Embryonic facial prominence (tissue), 1 donor: ENCODE measurements at regions not wholly inside any gene's neighbourhood (a gene's known extent, or its start where the extent isn't known, plus 50 kb on each side); places are given as distances from the start of the nearest gene placed in this dataset.

Experiments used
- DNase-seq: peaks from one replicate; pipeline ENCODE4 v3.0.0-alpha.2; 2016; ENCODE audit errors: extremely low spot score

DNA sequence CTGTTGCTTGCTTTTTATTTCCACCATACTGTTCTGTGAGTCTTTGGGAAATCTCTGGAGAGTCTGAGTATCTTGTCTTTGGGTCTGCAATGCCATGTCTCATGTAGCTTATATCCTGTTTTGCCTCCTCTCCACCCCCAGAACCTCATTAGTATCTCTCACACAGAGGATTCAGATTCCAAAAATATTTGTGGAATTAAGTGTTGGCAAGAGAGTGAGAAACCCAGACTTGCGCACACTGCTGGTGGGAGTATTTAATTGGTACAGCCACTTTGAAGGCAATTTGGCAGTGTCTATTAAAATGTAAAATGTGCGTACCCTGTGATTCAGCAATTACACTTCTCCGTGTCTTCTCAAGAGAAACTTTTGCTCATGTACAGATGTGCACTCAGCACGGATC lies 68.6 kb downstream of the ZNF621 start:
- DNase-seq, result no peak

DNA sequence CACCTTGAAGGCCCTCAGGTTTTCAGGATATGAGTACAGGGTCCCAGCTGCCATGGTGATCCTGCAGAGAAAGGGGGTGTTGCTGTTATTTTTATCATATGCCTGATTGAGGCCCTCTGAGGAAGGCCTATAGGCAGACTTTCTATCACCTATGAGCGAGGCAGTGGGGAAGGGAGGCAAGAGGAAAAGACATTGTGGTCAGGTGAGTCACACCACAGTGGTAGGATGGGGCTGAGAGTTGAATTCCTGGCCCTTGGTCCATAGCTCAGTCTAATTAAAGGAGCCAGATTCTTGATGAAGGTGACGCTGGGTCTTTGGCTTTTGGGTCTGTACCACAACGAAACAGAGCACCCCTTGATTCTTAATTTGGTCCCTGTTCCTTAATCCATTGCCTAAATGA lies 72.7 kb downstream of the ZNF621 start:
- DNase-seq, result no peak

DNA sequence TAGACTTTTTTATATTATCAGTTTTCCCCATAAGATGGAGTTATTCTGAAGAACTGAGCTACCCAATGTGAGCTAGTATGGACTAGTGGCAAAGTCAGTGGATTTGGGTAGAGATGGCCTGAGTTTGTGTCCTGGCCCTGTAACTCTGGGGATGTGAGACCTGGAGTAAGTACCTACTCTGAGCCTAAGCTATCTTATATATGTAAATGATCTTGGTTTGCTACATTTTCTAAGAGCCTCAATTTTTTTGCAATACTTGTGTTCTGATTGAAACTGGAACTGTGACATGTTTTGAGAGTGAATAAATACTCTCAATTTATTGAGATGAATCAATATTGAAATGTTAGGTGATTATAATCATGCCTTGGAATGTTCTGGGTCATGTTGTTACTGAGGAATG lies 73.6 kb downstream of the ZNF621 start:
- DNase-seq, result no peak

DNA sequence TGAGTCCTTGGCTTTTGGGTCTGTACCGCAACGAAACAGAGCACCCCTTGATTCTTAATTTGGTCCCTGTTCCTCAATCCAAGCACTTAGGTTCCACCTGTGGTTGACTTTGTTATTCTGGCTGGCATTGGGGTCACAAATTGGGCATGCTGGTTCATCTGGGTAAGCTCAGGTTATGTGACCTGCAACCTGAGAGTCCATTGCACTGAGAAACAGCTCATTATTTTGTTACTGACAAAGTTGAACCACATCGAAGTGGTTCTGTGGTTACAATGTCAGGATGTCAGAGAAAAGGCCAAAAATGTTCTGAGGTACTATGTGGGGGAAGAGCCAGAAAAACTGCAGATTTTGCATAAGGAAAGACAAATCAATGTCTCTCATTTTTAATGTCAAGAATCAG lies 74.2 kb downstream of the ZNF621 start:
- no peak for DNase-seq

DNA sequence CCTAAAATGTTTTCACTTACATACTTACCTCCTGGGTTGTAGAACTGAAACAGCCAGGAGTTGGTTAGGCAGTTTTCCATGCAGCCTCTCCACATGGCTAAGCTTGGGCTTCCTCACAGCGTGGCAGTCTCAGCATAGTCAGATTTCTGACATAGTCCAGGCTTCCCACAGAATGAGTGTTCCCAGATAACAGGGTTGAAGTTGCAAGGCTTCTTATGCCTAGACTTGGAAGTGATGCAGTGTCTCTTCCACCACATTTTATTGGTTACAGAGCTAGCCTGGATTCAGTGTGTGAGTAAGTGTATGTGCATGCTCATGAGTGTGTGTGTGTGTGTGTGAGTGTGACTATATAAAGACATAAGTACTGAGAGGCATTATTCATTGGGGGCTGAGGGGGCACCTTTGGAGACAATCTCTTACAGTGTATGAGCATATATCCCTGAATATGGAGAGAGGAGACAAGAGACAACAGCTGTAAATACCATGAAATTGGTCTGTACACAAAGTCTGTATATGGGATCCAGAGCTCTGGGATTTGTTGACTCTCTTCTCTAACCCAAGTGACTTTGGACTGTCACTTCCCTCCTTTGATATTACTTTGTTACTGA lies 78.1 kb downstream of the ZNF621 start:
- DNase-seq, result no peak

DNA sequence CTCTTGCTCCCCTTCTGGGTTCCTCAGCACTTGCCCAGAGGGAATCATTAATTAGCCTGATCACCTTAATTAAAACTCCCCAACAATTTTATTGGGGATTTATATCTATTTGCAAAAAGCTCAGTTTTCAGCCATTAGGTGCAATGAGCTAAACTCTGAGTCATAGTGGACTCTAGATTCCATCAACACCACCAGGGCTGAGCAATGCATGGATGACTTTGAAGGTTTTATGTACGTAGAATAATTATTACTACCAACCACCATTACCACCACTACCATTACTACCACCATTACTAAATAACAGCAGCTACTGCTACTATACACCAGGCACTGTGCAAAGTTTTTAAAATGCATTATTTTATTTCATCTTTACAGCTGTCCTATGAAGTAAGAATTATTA lies 81.2 kb downstream of the ZNF621 start:
- DNase-seq, result no peak

DNA sequence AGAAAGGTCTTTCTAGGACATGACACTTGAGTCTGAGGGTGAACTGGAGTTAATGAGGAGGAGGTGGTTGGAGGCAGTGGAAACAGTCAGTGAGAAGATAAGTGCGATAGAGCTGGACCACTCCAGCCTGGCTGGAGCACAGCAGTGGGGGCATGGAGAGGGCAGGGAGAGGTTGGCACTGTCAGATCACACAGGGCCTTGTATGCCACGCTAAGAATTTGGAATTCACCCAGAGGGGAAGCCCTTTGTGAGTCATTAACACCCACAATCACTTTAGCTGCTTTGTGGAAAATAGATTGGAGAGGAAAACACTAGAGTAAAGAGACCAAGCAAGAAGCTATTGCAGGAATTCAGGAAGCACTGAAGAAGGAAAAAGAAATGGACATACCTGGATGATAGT lies 83.3 kb downstream of the ZNF621 start:
- no peak for DNase-seq

DNA sequence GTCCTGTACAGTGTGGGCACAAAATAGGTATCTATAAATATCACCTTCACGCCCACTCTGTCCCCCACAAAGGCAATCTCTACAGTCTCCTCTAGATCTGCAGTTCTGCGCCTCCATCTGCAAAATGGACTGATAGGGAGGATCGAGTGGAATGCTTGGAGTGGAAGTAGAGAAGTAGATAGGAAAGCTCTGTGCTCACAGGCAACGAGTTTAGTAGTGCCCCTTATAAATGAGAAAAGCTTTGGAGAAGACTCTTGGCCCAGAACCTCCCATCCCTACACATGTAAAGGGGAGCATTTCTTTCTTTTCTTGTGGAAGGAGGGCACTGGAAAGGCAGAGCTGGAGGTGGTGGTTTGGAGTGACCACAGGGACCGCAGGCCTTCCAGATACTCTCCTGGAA lies 88.5 kb downstream of the ZNF621 start:
- DNase-seq, result no peak

DNA sequence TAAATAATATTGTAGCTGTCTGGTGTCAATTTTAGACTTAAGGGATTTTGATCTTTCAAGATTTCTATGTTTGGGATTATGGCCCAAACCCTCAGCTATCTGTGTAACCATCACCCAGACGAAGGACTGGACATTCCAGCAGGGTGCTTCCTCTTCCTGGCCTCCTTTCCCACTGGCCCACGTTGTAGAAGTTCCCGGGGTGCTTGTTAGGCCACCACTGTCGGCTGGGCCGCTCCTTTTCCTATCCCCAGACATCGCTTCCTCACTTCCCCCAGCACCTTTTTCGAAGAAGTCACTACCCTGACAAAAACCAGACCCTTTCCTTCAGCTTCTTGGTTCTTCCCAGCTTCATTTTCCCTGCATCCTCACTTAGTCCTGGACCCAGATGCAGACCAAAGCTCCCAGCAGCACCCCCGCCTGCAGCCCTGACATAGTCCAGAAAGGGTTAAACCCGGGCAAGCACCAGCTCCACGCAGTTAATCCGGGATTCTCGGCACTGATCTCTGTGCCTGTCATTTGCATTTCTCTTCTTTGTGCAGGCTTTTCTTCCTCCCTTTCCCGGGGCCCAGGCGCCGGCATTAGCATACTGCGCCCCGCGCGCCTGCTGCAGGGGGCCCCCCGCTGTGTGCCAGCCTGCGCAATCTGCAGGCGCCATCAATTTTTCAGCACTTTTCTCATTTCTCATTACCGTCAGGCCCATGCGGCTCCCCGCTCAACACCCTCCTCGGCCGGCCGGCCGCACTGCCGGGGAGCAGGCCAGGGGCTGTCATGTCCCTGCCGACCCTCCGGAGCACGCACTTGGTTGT lies 90.6 kb downstream of the ZNF621 start:
- DNase-seq, result no peak

DNA sequence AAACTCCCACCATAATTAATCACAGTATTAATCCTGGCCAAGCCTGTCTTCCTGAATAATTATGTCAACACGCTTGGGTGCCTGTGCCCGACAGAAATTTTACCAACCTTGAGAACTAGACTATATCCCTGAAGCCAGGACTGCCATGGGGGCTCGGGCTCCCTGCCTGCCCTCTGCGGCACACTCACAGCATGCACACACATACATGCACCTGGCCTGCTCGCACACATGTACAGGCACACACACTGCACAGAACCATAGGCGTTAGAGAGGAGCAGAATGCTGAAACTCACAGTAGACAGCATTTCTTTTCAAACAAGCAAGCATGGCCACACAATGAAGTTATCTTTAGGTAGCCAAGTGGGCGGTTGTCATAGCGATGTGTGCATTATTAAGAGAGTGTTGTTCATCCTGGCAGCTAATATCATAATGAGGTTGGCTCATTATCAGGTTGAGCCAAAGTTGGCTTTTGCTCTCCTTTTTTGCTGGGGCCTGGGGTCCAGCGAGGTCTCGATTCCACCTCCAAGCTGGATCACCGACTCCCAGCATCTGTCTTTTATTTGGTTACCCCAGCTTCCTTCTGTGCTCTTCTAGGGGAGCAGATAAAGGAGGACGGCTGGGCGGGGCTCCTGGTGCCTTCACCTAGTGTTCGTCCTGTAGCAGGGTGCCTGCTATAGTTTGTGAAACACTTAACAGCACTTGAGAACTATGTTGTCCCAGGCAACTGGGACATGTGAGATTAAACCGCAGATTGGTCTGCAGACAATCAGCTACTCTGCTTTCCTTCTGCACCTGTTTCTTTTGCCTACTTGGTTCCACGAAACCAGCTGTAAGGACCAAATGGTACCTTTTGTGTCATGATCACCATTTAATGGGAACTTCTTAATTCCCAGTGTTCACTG lies 91.4 kb downstream of the ZNF621 start:
- DNase-seq, result no peak

DNA sequence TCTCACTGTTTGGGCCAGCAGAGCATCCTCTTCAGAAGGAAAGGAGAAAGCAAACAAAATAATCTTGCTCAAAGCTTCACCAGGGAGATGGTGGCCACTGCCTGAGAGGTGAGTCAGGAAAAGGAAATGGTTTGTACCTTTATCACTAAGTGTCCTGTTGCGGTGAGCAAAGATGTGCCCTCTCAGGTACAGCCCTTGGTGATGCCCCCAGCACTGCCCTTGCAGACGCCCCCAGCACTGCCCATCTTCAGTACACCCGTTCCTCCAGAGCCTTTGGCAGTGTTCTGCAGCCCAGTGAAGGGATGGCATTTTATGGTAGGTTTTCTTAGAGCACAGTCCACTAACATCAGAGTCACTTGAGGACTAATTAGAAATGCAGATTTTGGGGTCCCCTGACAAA lies 92.3 kb downstream of the ZNF621 start:
- DNase-seq, result no peak

DNA sequence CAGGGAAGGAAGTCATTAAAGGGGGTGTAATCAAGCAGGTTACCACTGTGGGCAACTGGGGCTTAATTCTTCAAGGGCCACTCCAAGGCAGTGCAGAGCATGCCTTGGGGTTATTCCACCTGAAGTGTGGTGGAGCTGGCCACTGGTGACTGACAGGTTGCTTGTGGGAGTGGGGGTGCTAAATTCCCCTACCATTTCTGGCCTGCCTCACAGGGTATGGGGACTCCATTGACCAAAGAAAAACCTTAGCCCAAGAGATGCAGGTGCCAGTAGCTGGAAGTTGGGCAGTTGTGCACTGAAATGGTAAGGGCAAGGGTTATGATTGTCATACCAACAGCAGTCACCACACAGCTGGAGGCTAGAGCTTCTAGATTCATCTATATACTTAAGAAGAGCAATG lies 93.4 kb downstream of the ZNF621 start:
- DNase-seq, result no peak

DNA sequence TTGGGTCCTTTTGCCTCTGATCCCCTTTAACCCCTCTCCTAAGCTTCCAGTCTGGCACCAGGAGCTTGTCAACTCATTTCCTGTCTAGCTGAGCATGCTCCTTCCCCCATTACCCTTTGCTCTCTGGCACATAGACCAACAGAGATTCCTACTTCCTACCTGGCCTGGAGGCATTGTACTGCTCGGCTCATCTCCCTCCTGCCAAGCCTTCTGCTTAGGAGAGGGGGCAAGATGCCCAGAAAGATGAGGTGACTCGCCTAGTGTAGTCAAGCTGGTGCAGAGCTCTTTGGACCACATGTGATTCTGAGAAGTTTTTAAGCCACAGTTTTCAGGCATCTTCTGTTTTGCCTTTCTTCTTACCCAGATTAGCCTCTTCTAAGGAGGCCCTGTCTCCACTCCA lies 95.4 kb downstream of the ZNF621 start:
- no peak for DNase-seq

DNA sequence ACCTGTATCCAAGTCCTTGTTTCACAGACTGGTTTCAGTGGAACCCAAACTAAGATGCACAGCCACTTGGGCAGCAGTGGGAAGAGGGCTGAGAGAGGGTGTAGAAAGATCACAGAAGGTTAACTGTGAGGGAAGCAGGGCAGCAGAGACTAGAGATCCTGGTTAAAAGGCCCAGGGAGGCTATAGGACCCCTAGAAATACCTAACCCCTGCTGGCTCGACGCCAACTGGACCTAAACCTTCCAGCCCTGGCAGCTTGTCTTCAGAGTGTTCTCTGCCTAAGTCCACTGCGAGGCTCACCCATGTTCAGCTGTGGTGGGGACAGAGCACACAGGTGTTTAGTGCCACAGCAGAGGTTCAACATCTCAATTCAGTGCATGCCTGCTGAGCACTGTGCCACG lies 96.5 kb downstream of the ZNF621 start:
- DNase-seq, result no peak

DNA sequence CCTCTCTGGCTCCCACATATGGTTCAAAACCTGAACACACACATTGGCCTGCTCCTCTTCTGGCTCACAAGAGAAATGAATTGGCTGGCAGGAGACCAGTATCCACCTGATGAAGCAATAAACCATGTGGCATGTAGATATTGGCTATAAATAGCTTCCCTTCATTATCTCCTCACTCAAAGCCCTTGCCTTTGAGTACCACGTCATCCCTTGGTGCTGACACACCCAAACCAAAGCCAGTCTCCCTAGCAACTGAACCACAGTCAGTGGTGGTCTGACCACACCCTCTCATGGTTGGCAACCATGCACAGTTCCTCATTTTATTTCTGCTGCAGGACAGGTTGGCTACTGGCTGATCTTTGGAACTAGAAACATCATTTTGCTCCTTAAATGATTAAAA lies 98.8 kb downstream of the ZNF621 start:
- DNase-seq, result no peak

DNA sequence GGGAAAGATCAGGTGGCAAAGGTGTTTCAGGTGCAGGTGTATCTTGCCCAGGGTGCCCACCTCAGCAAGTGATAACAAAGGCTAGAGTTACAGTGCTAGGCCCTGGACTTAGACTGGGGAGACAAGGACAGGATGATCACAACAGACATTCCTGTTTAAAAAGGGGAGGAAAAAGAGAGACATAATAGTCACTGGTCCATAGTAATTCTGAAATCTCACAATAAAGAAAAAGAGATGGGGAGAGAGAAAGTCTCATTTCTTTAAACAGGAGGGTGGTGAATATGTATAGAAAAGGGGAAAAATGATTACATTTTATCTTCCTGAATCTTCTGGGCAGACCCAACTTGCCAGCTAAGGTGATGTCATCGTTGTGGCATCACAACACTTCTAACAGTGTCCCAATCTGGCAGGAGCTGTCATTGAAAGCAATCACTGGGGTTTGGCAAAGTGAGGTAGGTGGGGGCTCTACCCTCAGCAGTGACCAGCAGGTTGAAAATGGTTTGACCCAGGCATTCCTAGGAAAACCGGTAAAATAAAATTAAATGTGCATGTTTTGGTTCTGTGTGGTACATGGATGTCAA lies 99.5 kb downstream of the ZNF621 start:
- DNase-seq, result no peak

DNA sequence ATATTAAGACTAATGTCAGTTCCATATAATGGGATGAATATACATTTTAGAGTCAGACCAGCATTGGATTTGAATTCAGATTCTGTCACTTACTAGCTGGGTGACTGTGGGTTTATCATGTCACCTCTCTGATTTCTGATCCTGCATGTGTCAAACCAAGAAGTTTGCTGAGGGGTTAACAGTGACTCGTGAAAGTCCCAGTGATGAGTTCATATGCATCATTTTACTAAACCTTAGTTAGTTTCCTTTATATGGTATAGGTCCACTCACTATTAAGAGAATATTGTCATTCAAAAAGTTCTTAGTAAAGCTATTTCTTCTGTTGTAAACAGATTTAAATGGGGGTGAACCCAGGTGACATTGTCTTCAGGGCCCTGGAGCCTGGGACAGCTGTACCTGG lies 102.3 kb downstream of the ZNF621 start:
- DNase-seq, result no peak

DNA sequence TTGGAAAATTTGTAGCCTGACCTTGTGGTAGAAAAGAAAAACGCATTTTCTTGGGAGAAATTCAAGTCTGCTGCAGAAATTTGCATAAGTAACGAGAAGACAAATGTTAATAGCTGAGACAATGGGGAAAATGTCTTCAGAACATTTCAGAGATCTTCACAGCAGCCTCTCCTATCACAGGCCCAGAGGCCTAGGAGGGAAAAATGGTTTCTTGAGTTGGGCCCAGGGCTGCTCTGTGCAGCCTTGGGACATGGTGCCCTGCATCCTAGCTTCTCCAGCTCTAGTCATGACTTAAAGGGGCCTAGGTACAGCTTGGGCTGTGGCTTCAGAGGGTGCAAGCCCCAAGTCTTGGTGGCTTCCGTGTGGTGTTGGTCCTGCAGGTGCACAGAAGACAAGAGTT lies 104.2 kb downstream of the ZNF621 start:
- DNase-seq, result no peak

DNA sequence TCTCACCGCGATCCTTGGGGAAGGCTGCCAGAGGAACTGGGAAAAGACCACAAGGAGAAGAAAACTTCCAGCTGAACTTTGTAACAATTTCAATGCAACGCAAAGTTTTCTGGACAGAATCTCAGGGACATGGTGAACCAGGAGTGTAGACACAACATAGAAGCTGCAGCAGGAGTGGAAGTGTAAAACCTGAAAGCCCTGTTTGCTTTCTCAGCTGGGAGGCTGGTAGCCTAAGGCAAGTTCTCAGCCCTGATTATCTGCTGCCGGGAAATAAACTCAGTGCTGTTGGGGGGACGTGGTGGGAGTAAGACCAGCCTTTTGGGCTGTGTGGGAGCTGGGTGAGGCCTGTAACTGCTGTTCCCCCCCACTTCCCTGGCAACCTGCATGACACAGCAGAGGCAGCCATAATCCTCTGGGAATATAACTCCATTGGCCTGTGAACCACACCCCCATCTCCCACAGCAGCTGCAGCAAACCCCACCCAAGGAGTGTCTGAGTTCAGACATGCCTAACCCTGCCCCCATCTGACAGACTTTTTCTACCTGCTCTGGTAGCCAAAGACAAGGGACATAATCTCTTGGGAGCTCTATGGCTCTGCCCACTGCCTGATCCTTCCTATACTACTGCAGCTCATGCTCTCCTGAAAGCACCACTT lies 106.7 kb downstream of the ZNF621 start:
- DNase-seq, result no peak

DNA sequence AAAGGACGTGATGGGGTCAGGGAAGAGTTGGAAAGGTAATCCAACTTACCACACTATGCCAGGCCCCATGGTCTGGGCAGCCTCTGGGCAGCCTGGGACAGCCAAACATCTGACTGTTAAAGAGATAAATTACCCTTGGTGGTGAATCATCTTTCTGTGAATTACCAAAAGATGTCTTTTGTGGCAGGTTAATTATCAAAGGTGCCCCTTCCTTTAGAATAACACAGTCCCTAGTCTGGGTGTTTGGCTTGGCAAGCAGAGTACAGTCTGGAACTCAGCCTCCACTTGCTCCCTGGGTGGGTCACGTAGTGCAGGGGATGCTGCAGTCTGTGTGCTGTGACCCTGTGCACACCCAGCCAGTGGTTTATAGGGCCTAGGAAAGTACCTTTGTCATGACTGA lies 113.1 kb downstream of the ZNF621 start:
- DNase-seq, result no peak

DNA sequence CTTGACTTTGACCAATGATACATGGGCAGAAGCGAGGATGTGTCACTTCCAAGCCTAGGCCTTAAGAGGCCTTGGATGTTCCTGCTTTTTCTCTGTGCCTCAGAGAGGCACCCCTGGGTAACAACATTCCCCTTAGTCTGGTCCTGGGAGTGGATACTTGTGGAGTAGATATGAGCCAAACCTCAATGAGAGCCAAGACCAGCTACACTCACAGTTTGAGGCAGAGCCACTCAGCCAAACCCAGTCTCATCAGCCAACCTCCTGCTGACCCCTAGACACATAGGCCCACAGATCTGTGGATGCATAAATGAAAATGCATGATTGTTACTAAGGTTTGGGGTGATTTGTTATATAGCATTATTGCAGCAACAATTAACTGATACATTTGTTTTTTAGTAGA lies 114.2 kb downstream of the ZNF621 start:
- DNase-seq, result no peak

DNA sequence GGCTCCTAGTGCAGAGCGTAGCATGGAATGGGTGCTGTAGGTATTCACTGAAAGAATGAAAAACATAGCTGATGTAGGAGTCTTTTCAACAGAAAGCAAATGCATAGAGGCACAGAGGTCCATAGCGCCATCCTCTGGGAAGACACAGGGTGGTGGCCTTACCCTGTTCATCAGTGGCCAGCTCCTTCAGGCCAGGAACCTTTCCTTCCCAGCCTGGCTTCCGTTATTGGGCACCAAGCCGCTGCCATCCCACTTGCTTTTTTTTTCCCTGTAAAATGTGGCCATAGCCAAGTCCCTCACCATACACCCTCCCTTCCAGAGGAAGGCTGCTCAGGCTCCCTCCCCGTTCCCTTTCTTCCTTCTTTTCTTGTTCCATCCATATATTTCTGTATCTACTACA lies 118.1 kb downstream of the ZNF621 start:
- no peak for DNase-seq
